GM12878 (cell line): ENCODE measurements at regions not wholly inside any gene's neighbourhood (a gene's known extent, or its start where the extent isn't known, plus 50 kb on each side); places are given as distances from the start of the nearest gene placed in this dataset.

Source experiments
- ATAC-seq: fragments of 200-7000 bp; cut with Tn5 transposase; 3 replicates; pipeline ENCODE4 v1.9.1; 2020; ENCODE audit warnings: mild to moderate bottlenecking, moderate library complexity
- BruUV-seq: library from RNA; stranded (reverse); fragments of 400-500 nt; replicated peaks from 2 replicates; lab custom pipeline; 2021; lab: Mats Ljungman, UMichigan
- CTCF ChIA-PET: fragments of 300-600 bp; sonication (Branson Sonifier 250); formaldehyde crosslinking; extraction: SDS; loops from one replicate; lab custom pipeline; 2021; ENCODE audit warnings: inconsistent platforms; lab: Yijun Ruan, JAX
- POLR2A ChIA-PET: fragments of 350-600 bp; formaldehyde crosslinking; extraction: SDS; loops from one replicate; lab custom pipeline; 2021; ENCODE audit warnings: inconsistent platforms; lab: Charles Lee
- RAD21 ChIA-PET: fragments of 300-600 bp; sonication (Branson Sonifier 250); formaldehyde crosslinking; loops from one replicate; lab custom pipeline; 2023; ENCODE audit warnings: antibody characterized with exemption; ENCODE audit not compliant: unreplicated experiment; lab: Charles Lee
- SMC1A ChIA-PET: fragments of 300-600 bp; sonication (Branson Sonifier 250); formaldehyde crosslinking; loops from one replicate; lab custom pipeline; 2023; ENCODE audit not compliant: unreplicated experiment, uncharacterized antibody; lab: Charles Lee
- DNase-seq: peaks from one replicate; pipeline ENCODE4 v3.0.0-alpha.2; 2011; ENCODE audit warnings: low read depth, low spot score
- FAIRE-seq: peaks from 3 replicates; lab custom pipeline; 2011; peaks lifted over from hg19 to GRCh38; lab: Jason Lieb, UNC
- H2AFZ ChIP-seq: 2 replicates; pipeline ENCODE4 v1.6.0; 2011; ENCODE audit warnings: low read depth, low read length, control low read depth; ENCODE audit not compliant: control insufficient read depth
- H3K27ac ChIP-seq: 2 replicates; pipeline ENCODE4 v1.5.1; 2011; ENCODE audit warnings: control low read depth; ENCODE audit not compliant: control insufficient read depth, insufficient read depth
- H3K27me3 ChIP-seq, 2 experiments: replicated peaks in 1 of 2; 2 replicates each; pipeline versions ENCODE4 v1.6.0 to v1.6.1; 2011; ENCODE audit warnings: low read length in 1 of 2; ENCODE audit not compliant: control insufficient read depth in 2 of 2, insufficient read depth in 2 of 2
- H3K36me3 ChIP-seq, 2 experiments: 2 replicates each; pipeline ENCODE4 v1.5.1; 2011; ENCODE audit warnings: low read length in 1 of 2; ENCODE audit not compliant: control insufficient read depth in 2 of 2, insufficient read depth in 2 of 2
- H3K4me1 ChIP-seq: 2 replicates; pipeline ENCODE4 v1.6.1; 2011; ENCODE audit warnings: mild to moderate bottlenecking, low read length, moderate library complexity, mixed read lengths; ENCODE audit not compliant: control insufficient read depth, insufficient read depth
- H3K4me2 ChIP-seq: 2 replicates; pipeline ENCODE4 v1.6.0; 2011; ENCODE audit warnings: control low read depth; ENCODE audit not compliant: control insufficient read depth, insufficient read depth
- H3K4me3 ChIP-seq: fragments of 200-600 bp; sonication (generic); 2 replicates; pipeline ENCODE4 v1.5.1; 2016
- H3K79me2 ChIP-seq: 2 replicates; pipeline ENCODE4 v1.6.0; 2011; ENCODE audit warnings: low read length; ENCODE audit not compliant: control insufficient read depth, insufficient read depth
- H3K9ac ChIP-seq: 2 replicates; pipeline ENCODE4 v1.8.0; 2011; ENCODE audit warnings: low read length, control low read depth, mixed read lengths; ENCODE audit not compliant: control insufficient read depth, insufficient read depth
- H3K9me3 ChIP-seq: replicated peaks from 3 replicates; pipeline ENCODE4 v1.5.1; 2011; ENCODE audit warnings: mild to moderate bottlenecking, low read length; ENCODE audit not compliant: control insufficient read depth, insufficient read depth
- H4K20me1 ChIP-seq: 2 replicates; pipeline ENCODE4 v1.6.0; 2011; ENCODE audit not compliant: control insufficient read depth, insufficient read depth
- BHLHE40 ChIP-seq, 2 experiments: fragments of 450-650 bp in 1 of 2; IDR thresholded peaks; 2 replicates each; pipeline ENCODE4 v1.6.1; 2011 to 2017; ENCODE audit warnings: low read depth in 2 of 2, borderline replicate concordance in 1 of 2, improper control_type of control experiment in 1 of 2, low read length in 1 of 2, mild to moderate bottlenecking in 1 of 2
- CHD1 ChIP-seq: IDR thresholded peaks from 2 replicates; pipeline ENCODE4 v1.6.1; 2012; ENCODE audit warnings: low read depth, low read length, improper control_type of control experiment
- CTCF ChIP-seq, 3 experiments: IDR thresholded peaks in 2 of 3; conservative IDR thresholded peaks in 1 of 3; 2 replicates each; pipeline ENCODE4 v1.5.1; 2011; ENCODE audit warnings: low read depth in 3 of 3, low read length in 3 of 3, mild to moderate bottlenecking in 3 of 3, control low read depth in 2 of 3, moderate library complexity in 2 of 3, inconsistent platforms in 1 of 3, mixed read lengths in 1 of 3; ENCODE audit not compliant: control insufficient read depth in 2 of 3, insufficient read depth in 1 of 3; ENCODE audit errors: extremely low read depth in 1 of 3
- HCFC1 ChIP-seq: fragments of 150-350 bp; IDR thresholded peaks from 2 replicates; pipeline ENCODE4 v1.6.1; 2014; ENCODE audit warnings: low read length
- MLLT1 ChIP-seq: fragments of 450-650 bp; IDR thresholded peaks from 2 replicates; pipeline ENCODE4 v1.6.1; 2016; ENCODE audit warnings: mild to moderate bottlenecking
- PKNOX1 ChIP-seq: fragments of 450-650 bp; IDR thresholded peaks from 2 replicates; pipeline ENCODE4 v1.6.1; 2016; ENCODE audit warnings: mild to moderate bottlenecking
- POLR2AphosphoS2 ChIP-seq: IDR thresholded peaks from 2 replicates; pipeline ENCODE4 v1.6.1; 2011; ENCODE audit warnings: low read depth, mild to moderate bottlenecking, low read length, improper control_type of control experiment, moderate library complexity
- SIX5 ChIP-seq: IDR thresholded peaks from 2 replicates; pipeline ENCODE4 v1.6.1; 2011; ENCODE audit warnings: mild to moderate bottlenecking, low read depth, low read length, moderate library complexity; ENCODE audit not compliant: severe bottlenecking
- SMARCA5 ChIP-seq: fragments of 450-650 bp; IDR thresholded peaks from 2 replicates; pipeline ENCODE4 v1.6.1; 2017; ENCODE audit warnings: mild to moderate bottlenecking
- TCF3 ChIP-seq: IDR thresholded peaks from 2 replicates; pipeline ENCODE4 v1.6.1; 2012; ENCODE audit warnings: low read depth, mild to moderate bottlenecking, low read length, borderline replicate concordance; ENCODE audit not compliant: insufficient read depth
- ZBED1 ChIP-seq: IDR thresholded peaks from 2 replicates; pipeline ENCODE4 v1.6.1; 2016; ENCODE audit warnings: borderline replicate concordance
- in situ Hi-C: fragments of 300-500 bp; cut with MboI; formaldehyde crosslinking; loops from 9 replicates; pipeline ENCODE4 v1.14.3; 2018; ENCODE audit warnings: mixed read lengths
- intact Hi-C: fragments of 100-400 bp; cut with micrococcal nuclease; formaldehyde crosslinking; loops from one replicate; pipeline ENCODE4 v1.14.2; 2022; ENCODE audit not compliant: unreplicated experiment

GRCh38 chr14:49512147-49512551, 74.0 kb downstream of the RPS29 start (continued):
- no peak for TF ChIP-seq CHD1
- no peak for TF ChIP-seq POLR2AphosphoS2
- no peak for TF ChIP-seq SMARCA5

- Histone ChIP-seq H3K4me2 (no peak overlapping the region), H2AFZ (no peak overlapping the region), H3K9ac (no peak overlapping the region), H3K27ac (no peak overlapping the region), H3K4me1 (no peaks in the 10 kb centered on the region), H3K27me3 (0 out of 4 replicates have a peak, but pooled peaks cover 0 to 3% of the 10 kb centered on the region in 2 experiments), H4K20me1 (no peaks in the 10 kb centered on the region), H3K4me3 (no peak overlapping the region), H3K9me3 (no peaks in the 10 kb centered on the region; the same call in 2 of the 3 replicates), H3K79me2 (no peaks in the 10 kb centered on the region), H3K36me3 (no peaks in the 10 kb centered on the region)
- TF ChIP-seq BHLHE40 (IDR thresholded peaks at IDR 0.05; ENCODE audit: borderline replicate concordance in 1 of 2, low read depth in 2 of 2, low read length in 1 of 2) = no peak
- no peak for TF ChIP-seq CTCF (IDR thresholded peaks at IDR 0.05 in 2 of 3, conservative IDR thresholded peaks at IDR 0.05 in 1 of 3; ENCODE audit: control insufficient read depth in 2 of 3, extremely low read depth in 1 of 3, insufficient read depth in 1 of 3, low read depth in 3 of 3, low read length in 3 of 3)
- no peak for TF ChIP-seq TCF3
- TF ChIP-seq ZBED1 = no peak
- no peak for TF ChIP-seq PKNOX1
- no peak for TF ChIP-seq SIX5
- TF ChIP-seq HCFC1 = no peak
- TF ChIP-seq MLLT1 = no peak
- POLR2A ChIA-PET = no interaction called here
- SMC1A ChIA-PET = no interaction called here
- CTCF ChIA-PET = no interaction called here
- RAD21 ChIA-PET = no interaction called here
- DNase-seq (no peak), FAIRE-seq (no peak), ATAC-seq (no peak)
- BruUV-seq = no TSS peak
- in situ Hi-C loops (no loop called here), intact Hi-C loops (no loop called here)
Observed at GRCh38 chr14:49508124-49508523, 78.1 kb downstream of the RPS29 start.
